Choroid plexus epithelial cell (primary cell): ENCODE measurements at regions not wholly inside any gene's neighbourhood (a gene's known extent, or its start where the extent isn't known, plus 50 kb on each side); places are given as distances from the start of the nearest gene placed in this dataset.

ENCODE experiments used
- DNase-seq: peaks from one replicate; pipeline ENCODE4 v3.0.0-alpha.2; 2010; ENCODE audit warnings: low read depth
- H3K4me3 ChIP-seq: 2 replicates; pipeline ENCODE4 v1.5.1; 2011; ENCODE audit warnings: low read depth, mild to moderate bottlenecking, control low read depth, low read length, moderate library complexity
- CTCF ChIP-seq: conservative IDR thresholded peaks from 2 replicates; pipeline ENCODE4 v1.5.1; 2011; ENCODE audit warnings: low read depth, mild to moderate bottlenecking, control low read depth, inconsistent platforms, low read length, moderate library complexity

DNA sequence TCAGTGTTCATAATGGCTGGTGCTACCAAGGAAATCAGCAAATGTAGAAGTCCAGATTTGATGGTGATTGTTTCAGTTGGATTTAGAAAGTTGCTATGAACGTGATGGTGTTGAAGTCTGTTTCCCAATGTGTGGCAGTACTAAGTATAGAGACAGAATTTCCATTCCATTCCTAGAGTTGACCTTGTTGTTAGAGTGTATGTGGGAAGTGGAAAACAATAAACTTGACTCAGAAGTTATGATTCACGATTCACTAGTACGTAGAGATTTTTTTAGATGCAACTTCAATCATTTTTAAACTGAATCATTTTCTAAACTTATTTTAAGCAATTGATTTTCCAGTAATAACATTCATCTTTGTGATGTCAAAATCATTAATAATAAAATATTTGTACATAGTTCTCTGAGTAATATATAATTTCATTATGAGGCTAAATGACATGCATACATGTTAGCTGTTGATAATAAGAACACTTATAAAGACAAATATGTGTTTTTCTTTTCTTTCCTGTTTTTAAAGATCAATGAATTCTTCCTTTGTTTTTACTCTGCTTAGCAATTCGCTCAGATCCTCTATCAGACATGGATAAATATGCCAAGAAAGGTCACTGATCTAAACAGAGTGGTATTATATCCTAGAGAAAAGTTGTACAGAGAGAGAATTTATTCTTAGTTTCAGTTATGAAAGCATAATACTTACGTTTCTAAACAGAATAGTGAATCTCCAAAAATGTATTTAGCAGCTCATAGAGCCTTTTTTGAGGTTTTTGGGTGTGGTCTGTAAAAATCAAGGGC, 108.8 kb upstream of the GPR149 start:
- TF ChIP-seq CTCF, result no peak
- DNase-seq, result no peak

GRCh38 chr3:154536751-154537150, 106.8 kb upstream of the GPR149 start:
- no peak for DNase-seq
- no peak overlapping the region for H3K4me3 ChIP-seq
- TF ChIP-seq CTCF, result no peak

More for the DNA sequence above, 108.8 kb upstream of the GPR149 start:
- no peak overlapping the region for H3K4me3 ChIP-seq

- no peak for DNase-seq
- no peak for TF ChIP-seq CTCF
Observed at GRCh38 chr3:154522036-154522602, 92.1 kb upstream of the GPR149 start.

DNA sequence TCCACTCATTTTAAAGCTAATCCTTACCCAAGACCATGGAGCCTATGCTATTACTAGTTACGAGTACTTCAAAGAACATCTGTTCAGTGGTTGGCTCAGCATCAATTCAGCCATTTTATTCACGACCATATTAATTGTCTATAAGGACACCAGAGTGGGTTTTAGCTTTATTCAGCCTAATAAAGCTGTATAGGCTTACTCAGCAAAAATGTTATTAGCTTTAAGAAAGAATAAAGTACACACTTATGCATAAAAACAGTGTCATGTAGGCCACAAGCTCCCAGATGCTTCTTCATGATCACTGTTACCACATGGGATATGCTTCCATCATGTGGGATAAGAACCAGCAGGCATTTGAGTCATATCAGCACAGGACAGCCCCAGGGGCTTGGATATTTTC, 87.4 kb upstream of the GPR149 start:
- H3K4me3 ChIP-seq, result no peak overlapping the region
- DNase-seq, result no peak
- no peak for TF ChIP-seq CTCF

More at GRCh38 chr3:154522036-154522602, 92.1 kb upstream of the GPR149 start:
- H3K4me3 ChIP-seq, result no peak overlapping the region

DNA sequence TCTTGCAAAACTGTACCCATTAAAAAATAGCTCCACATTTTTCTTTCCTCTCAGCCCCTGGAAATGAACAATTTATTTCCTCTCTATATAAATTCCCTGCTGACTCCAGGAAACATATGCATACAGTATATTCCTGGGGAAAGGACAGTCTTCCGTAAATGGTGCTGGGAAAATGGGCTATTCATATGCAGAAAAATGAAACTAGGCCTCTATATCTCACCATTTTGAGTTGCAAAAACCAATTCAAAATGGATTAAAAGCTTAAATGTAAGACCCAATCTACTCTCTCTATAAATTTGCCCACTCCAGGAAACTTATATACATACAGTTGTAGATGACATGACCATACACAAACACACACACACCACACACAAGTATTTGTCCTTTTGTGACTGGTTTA, 85.9 kb upstream of the GPR149 start:
- TF ChIP-seq CTCF, result no peak
- no peak for DNase-seq
- no peak overlapping the region for H3K4me3 ChIP-seq

- no peak for TF ChIP-seq CTCF
- DNase-seq, result no peak
- H3K4me3 ChIP-seq, result no peak overlapping the region
Observed at GRCh38 chr3:154510780-154511179, 80.8 kb upstream of the GPR149 start.

GRCh38 chr3:154507727-154508126, 77.7 kb upstream of the GPR149 start:
- TF ChIP-seq CTCF, result no peak
- DNase-seq, result no peak
- H3K4me3 ChIP-seq, result no peak overlapping the region
